ENCODE measurements at regions not wholly inside any gene's neighbourhood (a gene's known extent, or its start where the extent isn't known, plus 50 kb on each side); places are given as distances from the start of the nearest gene placed in this dataset.

DNA sequence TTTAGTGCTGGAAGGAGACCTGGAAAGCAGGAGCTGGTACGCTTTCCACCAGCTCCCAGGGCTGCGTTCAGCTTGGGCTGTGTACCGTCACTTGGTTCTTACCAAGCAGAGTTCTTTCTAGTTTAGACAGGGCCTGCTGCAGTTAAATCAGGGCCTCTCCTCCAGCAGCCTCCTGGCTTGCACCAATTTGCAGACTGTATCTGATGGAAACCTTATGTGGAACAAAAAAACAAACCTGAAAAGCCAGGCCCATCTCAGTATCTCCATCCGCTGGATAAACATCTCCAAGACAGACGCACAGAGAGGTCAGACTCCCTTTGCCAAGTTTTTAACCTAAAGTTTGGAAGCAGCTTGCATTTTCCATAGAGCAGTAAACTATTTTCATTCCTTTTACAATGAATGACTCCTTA, 288.6 kb upstream of the SORL1-AS1 start:
- no peaks in the 10 kb centered on the region for H3K27me3 ChIP-seq (replicated peaks; ENCODE audit: control insufficient read depth, insufficient read depth, low read length)
- H3K4me3 ChIP-seq (replicated peaks; ENCODE audit: low read depth, low read length): no peak overlapping the region
- TF ChIP-seq, protein P1, sequence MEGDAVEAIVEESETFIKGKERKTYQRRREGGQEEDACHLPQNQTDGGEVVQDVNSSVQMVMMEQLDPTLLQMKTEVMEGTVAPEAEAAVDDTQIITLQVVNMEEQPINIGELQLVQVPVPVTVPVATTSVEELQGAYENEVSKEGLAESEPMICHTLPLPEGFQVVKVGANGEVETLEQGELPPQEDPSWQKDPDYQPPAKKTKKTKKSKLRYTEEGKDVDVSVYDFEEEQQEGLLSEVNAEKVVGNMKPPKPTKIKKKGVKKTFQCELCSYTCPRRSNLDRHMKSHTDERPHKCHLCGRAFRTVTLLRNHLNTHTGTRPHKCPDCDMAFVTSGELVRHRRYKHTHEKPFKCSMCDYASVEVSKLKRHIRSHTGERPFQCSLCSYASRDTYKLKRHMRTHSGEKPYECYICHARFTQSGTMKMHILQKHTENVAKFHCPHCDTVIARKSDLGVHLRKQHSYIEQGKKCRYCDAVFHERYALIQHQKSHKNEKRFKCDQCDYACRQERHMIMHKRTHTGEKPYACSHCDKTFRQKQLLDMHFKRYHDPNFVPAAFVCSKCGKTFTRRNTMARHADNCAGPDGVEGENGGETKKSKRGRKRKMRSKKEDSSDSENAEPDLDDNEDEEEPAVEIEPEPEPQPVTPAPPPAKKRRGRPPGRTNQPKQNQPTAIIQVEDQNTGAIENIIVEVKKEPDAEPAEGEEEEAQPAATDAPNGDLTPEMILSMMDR (IDR thresholded peaks at IDR 0.05; ENCODE audit: insufficient read depth, low read length, poor library complexity, severe bottlenecking): no peak
- H3K36me3 ChIP-seq (ENCODE audit: control insufficient read depth, insufficient read depth, low read length): no peaks in the 10 kb centered on the region
- no peak for DNase-seq (ENCODE audit: extremely low read depth, insufficient read length)

DNA sequence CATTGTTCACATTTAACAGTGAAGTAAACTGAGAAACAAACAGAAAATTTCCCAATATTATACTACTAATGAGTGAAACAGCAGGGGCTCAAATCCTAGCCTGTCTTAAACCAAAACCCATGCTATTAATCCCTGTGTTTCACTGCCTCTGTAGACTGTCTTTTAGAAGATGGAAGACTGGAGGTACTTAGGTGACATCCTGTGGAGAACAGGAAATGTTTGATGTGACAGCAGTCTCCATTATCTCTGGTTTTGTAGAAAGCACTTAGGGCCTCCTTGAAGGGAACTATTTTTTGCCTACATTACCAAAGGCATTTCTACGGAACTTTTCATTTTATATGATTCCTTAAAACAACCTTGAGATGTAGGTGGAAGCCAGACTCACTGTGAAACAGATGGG, 288.1 kb upstream of the SORL1-AS1 start:
- Histone ChIP-seq H3K27me3 (replicated peaks; ENCODE audit: control insufficient read depth, insufficient read depth, low read length) (no peaks in the 10 kb centered on the region), H3K36me3 (ENCODE audit: control insufficient read depth, insufficient read depth, low read length) (no peaks in the 10 kb centered on the region), H3K4me3 (replicated peaks; ENCODE audit: low read depth, low read length) (no peak overlapping the region)
- TF ChIP-seq, protein P1 (IDR thresholded peaks at IDR 0.05; ENCODE audit: insufficient read depth, low read length, poor library complexity, severe bottlenecking): no peak
- DNase-seq (ENCODE audit: extremely low read depth, insufficient read length): no peak

DNA sequence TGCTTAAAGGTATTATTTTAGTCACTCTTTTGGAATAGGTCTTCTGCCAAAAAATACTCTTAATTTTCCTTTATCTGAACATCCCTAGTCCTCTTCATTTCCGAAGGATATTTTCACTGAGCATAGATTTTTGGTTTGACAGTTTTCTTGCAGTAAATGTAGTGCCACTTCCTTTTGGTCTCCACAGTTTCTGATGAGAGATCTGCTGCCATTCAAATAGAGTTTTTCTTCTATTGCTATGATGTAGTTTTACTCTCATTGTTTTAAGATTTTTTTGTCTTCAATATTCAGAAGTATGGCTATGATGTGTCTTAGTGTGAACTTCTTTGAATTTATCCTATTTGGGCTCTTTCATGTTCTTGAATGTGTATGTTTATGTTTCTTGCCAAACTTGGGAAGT, 281.1 kb upstream of the SORL1-AS1 start:
- H3K4me3 ChIP-seq (replicated peaks; ENCODE audit: low read depth, low read length): no peak overlapping the region
- TF ChIP-seq, protein P1 (IDR thresholded peaks at IDR 0.05; ENCODE audit: insufficient read depth, low read length, poor library complexity, severe bottlenecking): no peak
- DNase-seq (ENCODE audit: extremely low read depth, insufficient read length): no peak
- H3K36me3 ChIP-seq (ENCODE audit: control insufficient read depth, insufficient read depth, low read length): no peaks in the 10 kb centered on the region
- no peaks in the 10 kb centered on the region for H3K27me3 ChIP-seq (replicated peaks; ENCODE audit: control insufficient read depth, insufficient read depth, low read length)

DNA sequence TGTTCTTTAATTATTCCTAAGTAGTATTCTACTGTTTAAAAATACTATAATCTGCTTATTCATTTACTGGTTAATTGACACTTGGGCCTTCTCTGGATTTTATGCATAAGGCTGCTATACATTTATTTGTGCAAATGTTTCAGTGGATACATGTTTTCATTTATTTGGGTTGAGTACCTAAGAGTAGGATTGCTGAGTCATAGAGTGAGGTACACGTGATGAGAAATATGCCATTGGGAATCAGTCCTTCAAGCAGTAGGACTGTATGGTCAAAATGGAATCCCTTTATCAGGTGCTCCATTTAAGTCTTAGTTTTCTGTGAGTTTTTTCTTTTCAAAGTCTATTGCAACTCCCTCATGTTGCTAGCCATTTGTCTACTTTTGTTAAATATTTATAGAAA, 275.2 kb upstream of the SORL1-AS1 start:
- H3K27me3 ChIP-seq (replicated peaks; ENCODE audit: control insufficient read depth, insufficient read depth, low read length): peaks cover 1% of the 10 kb centered on the region
- no peak for DNase-seq (ENCODE audit: extremely low read depth, insufficient read length)
- no peaks in the 10 kb centered on the region for H3K36me3 ChIP-seq (ENCODE audit: control insufficient read depth, insufficient read depth, low read length)
- H3K4me3 ChIP-seq (replicated peaks; ENCODE audit: low read depth, low read length): no peak overlapping the region
- TF ChIP-seq, protein P1 (IDR thresholded peaks at IDR 0.05; ENCODE audit: insufficient read depth, low read length, poor library complexity, severe bottlenecking): no peak

DNA sequence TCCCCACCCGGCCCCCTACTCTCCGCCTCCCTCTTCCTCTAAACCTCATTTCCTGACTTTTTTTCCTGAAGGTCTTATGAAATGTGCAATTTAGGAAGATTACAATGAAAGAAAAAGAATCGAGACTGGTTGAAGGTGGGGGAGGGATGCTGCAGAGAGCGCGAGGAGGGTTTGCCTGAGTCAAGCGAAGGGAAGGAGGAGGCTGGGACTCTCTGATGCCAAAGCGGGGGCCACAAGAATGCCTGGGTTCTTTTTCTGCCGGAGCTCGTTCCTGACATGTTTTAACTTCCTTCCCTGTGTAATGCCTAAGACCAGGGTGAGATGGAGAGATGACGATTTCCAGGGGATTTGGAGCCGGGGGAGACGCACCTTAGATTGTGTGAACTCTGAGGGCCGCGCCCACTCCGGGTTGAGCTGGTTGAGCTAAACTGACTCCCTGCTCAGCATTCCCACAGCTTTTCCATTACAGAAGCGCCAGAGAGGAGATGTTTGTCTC, 270.5 kb upstream of the SORL1-AS1 start:
- no peak for DNase-seq (ENCODE audit: extremely low read depth, insufficient read length)
- TF ChIP-seq, protein P1 (IDR thresholded peaks at IDR 0.05; ENCODE audit: insufficient read depth, low read length, poor library complexity, severe bottlenecking): no peak
- H3K36me3 ChIP-seq (ENCODE audit: control insufficient read depth, insufficient read depth, low read length): no peaks in the 10 kb centered on the region
- H3K27me3 ChIP-seq (replicated peaks; ENCODE audit: control insufficient read depth, insufficient read depth, low read length): peaks cover 1% of the 10 kb centered on the region
- H3K4me3 ChIP-seq (replicated peaks; ENCODE audit: low read depth, low read length): no peak overlapping the region
